ENCODE measurements at regions not wholly inside any gene's neighbourhood (a gene's known extent, or its start where the extent isn't known, plus 50 kb on each side); places are given as distances from the start of the nearest gene placed in this dataset.

- H3K23ac ChIP-seq (ENCODE audit: low read length), result no peak overlapping the region
- H2BK5ac ChIP-seq (ENCODE audit: low read depth, low read length, poor library complexity), result no peak overlapping the region
- no peak overlapping the region for H2AFZ ChIP-seq (ENCODE audit: insufficient read depth, low read length, poor library complexity)
- no peak overlapping the region for H3K18ac ChIP-seq (ENCODE audit: low read length)
- H3K79me2 ChIP-seq (ENCODE audit: control insufficient read depth, insufficient read depth, low read length, poor library complexity), result no peaks in the 10 kb centered on the region
- DNase-seq, result no peak
- WGBS (ENCODE audit: extremely low coverage, insufficient coverage, insufficient read length), result no CpG with 5 or more reads among the region's 7 CpGs
- H4K91ac ChIP-seq (ENCODE audit: low read depth, low read length), result no peak overlapping the region
- no peak overlapping the region for H3K4me3 ChIP-seq (ENCODE audit: low read depth, low read length)
- no peak overlapping the region for H2BK120ac ChIP-seq (ENCODE audit: insufficient read depth, low read length, poor library complexity)
- H3K4me1 ChIP-seq (ENCODE audit: control insufficient read depth in 1 of 2, insufficient read depth in 2 of 2, low read length in 2 of 2), result no peaks in the 10 kb centered on the region
- no peak overlapping the region for H3K4me2 ChIP-seq (ENCODE audit: low read length)
- H3K4ac ChIP-seq (ENCODE audit: low read depth, low read length), result no peak overlapping the region
- H3K79me1 ChIP-seq (ENCODE audit: low read length), result no peaks in the 10 kb centered on the region
- H4K8ac ChIP-seq (ENCODE audit: low read depth, low read length), result no peak overlapping the region
- H3K9me3 ChIP-seq (ENCODE audit: insufficient read depth, low read depth, low read length), result no peaks in the 10 kb centered on the region
- no peak overlapping the region for H2BK12ac ChIP-seq (ENCODE audit: low read length)
- H4K12ac ChIP-seq (ENCODE audit: low read depth, low read length), result no peak overlapping the region
- H3K14ac ChIP-seq (ENCODE audit: low read length), result no peak overlapping the region
- H2AK5ac ChIP-seq (ENCODE audit: low read length), result no peak overlapping the region
- H3K27ac ChIP-seq (ENCODE audit: low read depth, low read length), result no peak overlapping the region
- H3K36me3 ChIP-seq (ENCODE audit: control insufficient read depth in 1 of 2, insufficient read depth in 2 of 2, low read length in 2 of 2), result no peaks in the 10 kb centered on the region
- no peak overlapping the region for H3K9ac ChIP-seq (ENCODE audit: low read length)
- H3K27me3 ChIP-seq (ENCODE audit: insufficient read depth, low read length), result no peaks in the 10 kb centered on the region
These were observed 111.0 kb downstream of the NPIPB5 start for GRCh38 chr16:22621586-22622155.

- H2BK120ac ChIP-seq (ENCODE audit: insufficient read depth, low read length, poor library complexity), result no peak overlapping the region
- WGBS (ENCODE audit: extremely low coverage, insufficient coverage, insufficient read length), result no CpG with 5 or more reads among the region's 5 CpGs
- no peak overlapping the region for H3K14ac ChIP-seq (ENCODE audit: low read length)
- no peaks in the 10 kb centered on the region for H3K9me3 ChIP-seq (ENCODE audit: insufficient read depth, low read depth, low read length)
- H3K27ac ChIP-seq (ENCODE audit: low read depth, low read length), result no peak overlapping the region
- H4K12ac ChIP-seq (ENCODE audit: low read depth, low read length), result no peak overlapping the region
- no peak overlapping the region for H3K23ac ChIP-seq (ENCODE audit: low read length)
- H3K18ac ChIP-seq (ENCODE audit: low read length), result no peak overlapping the region
- no peak overlapping the region for H3K4me2 ChIP-seq (ENCODE audit: low read length)
- no peak overlapping the region for H4K8ac ChIP-seq (ENCODE audit: low read depth, low read length)
- H3K4ac ChIP-seq (ENCODE audit: low read depth, low read length), result no peak overlapping the region
- H3K4me1 ChIP-seq (ENCODE audit: control insufficient read depth in 1 of 2, insufficient read depth in 2 of 2, low read length in 2 of 2), result no peaks in the 10 kb centered on the region
- H2AK5ac ChIP-seq (ENCODE audit: low read length), result no peak overlapping the region
- no peaks in the 10 kb centered on the region for H3K79me2 ChIP-seq (ENCODE audit: control insufficient read depth, insufficient read depth, low read length, poor library complexity)
- H3K9ac ChIP-seq (ENCODE audit: low read length), result no peak overlapping the region
- H3K79me1 ChIP-seq (ENCODE audit: low read length), result no peaks in the 10 kb centered on the region
- no peak overlapping the region for H2BK12ac ChIP-seq (ENCODE audit: low read length)
- H2AFZ ChIP-seq (ENCODE audit: insufficient read depth, low read length, poor library complexity), result no peak overlapping the region
- no peaks in the 10 kb centered on the region for H3K27me3 ChIP-seq (ENCODE audit: insufficient read depth, low read length)
- no peaks in the 10 kb centered on the region for H3K36me3 ChIP-seq (ENCODE audit: control insufficient read depth in 1 of 2, insufficient read depth in 2 of 2, low read length in 2 of 2)
- no peak overlapping the region for H4K91ac ChIP-seq (ENCODE audit: low read depth, low read length)
- DNase-seq, result no peak
- H2BK5ac ChIP-seq (ENCODE audit: low read depth, low read length, poor library complexity), result no peak overlapping the region
- no peak overlapping the region for H3K4me3 ChIP-seq (ENCODE audit: low read depth, low read length)
These were observed 112.0 kb downstream of the NPIPB5 start for GRCh38 chr16:22622703-22623102.

- no peaks in the 10 kb centered on the region for H3K9me3 ChIP-seq (ENCODE audit: insufficient read depth, low read depth, low read length)
- H4K8ac ChIP-seq (ENCODE audit: low read depth, low read length), result no peak overlapping the region
- H2AFZ ChIP-seq (ENCODE audit: insufficient read depth, low read length, poor library complexity), result no peak overlapping the region
- WGBS (ENCODE audit: extremely low coverage, insufficient coverage, insufficient read length), result no CpG with 5 or more reads among the region's 2 CpGs
- no peak overlapping the region for H2BK120ac ChIP-seq (ENCODE audit: insufficient read depth, low read length, poor library complexity)
- no peak overlapping the region for H3K4me3 ChIP-seq (ENCODE audit: low read depth, low read length)
- H3K27me3 ChIP-seq (ENCODE audit: insufficient read depth, low read length), result no peaks in the 10 kb centered on the region
- H3K9ac ChIP-seq (ENCODE audit: low read length), result no peak overlapping the region
- peak; percentile 53 to 73 for DNase-seq
- H2BK5ac ChIP-seq (ENCODE audit: low read depth, low read length, poor library complexity), result no peak overlapping the region
- H3K14ac ChIP-seq (ENCODE audit: low read length), result no peak overlapping the region
- no peak overlapping the region for H3K18ac ChIP-seq (ENCODE audit: low read length)
- no peak overlapping the region for H4K91ac ChIP-seq (ENCODE audit: low read depth, low read length)
- H3K36me3 ChIP-seq (ENCODE audit: control insufficient read depth in 1 of 2, insufficient read depth in 2 of 2, low read length in 2 of 2), result no peaks in the 10 kb centered on the region
- no peak overlapping the region for H3K23ac ChIP-seq (ENCODE audit: low read length)
- no peak overlapping the region for H2BK12ac ChIP-seq (ENCODE audit: low read length)
- no peak overlapping the region for H3K4me2 ChIP-seq (ENCODE audit: low read length)
- no peaks in the 10 kb centered on the region for H3K4me1 ChIP-seq (ENCODE audit: control insufficient read depth in 1 of 2, insufficient read depth in 2 of 2, low read length in 2 of 2)
- H3K4ac ChIP-seq (ENCODE audit: low read depth, low read length), result no peak overlapping the region
- H3K27ac ChIP-seq (ENCODE audit: low read depth, low read length), result no peak overlapping the region
- H2AK5ac ChIP-seq (ENCODE audit: low read length), result no peak overlapping the region
- no peak overlapping the region for H4K12ac ChIP-seq (ENCODE audit: low read depth, low read length)
- H3K79me1 ChIP-seq (ENCODE audit: low read length), result no peaks in the 10 kb centered on the region
- no peaks in the 10 kb centered on the region for H3K79me2 ChIP-seq (ENCODE audit: control insufficient read depth, insufficient read depth, low read length, poor library complexity)
These were observed 112.7 kb downstream of the NPIPB5 start for GRCh38 chr16:22623351-22623781.

GRCh38 chr16:22624038-22624799 lies 113.5 kb downstream of the NPIPB5 start:
- no peak overlapping the region for H3K4ac ChIP-seq (ENCODE audit: low read depth, low read length)
- no peak overlapping the region for H2AK5ac ChIP-seq (ENCODE audit: low read length)
- H3K79me1 ChIP-seq (ENCODE audit: low read length), result no peaks in the 10 kb centered on the region
- no CpG with 5 or more reads among the region's 18 CpGs for WGBS (ENCODE audit: extremely low coverage, insufficient coverage, insufficient read length)
- H3K9ac ChIP-seq (ENCODE audit: low read length), result no peak overlapping the region
- DNase-seq, result no peak
- no peaks in the 10 kb centered on the region for H3K36me3 ChIP-seq (ENCODE audit: control insufficient read depth in 1 of 2, insufficient read depth in 2 of 2, low read length in 2 of 2)
- H2BK12ac ChIP-seq (ENCODE audit: low read length), result no peak overlapping the region
- no peaks in the 10 kb centered on the region for H3K9me3 ChIP-seq (ENCODE audit: insufficient read depth, low read depth, low read length)
- H3K14ac ChIP-seq (ENCODE audit: low read length), result no peak overlapping the region
- no peak overlapping the region for H4K12ac ChIP-seq (ENCODE audit: low read depth, low read length)
- no peak overlapping the region for H3K23ac ChIP-seq (ENCODE audit: low read length)
- H3K79me2 ChIP-seq (ENCODE audit: control insufficient read depth, insufficient read depth, low read length, poor library complexity), result no peaks in the 10 kb centered on the region
- H3K4me1 ChIP-seq (ENCODE audit: control insufficient read depth in 1 of 2, insufficient read depth in 2 of 2, low read length in 2 of 2), result no peaks in the 10 kb centered on the region
- no peak overlapping the region for H3K4me2 ChIP-seq (ENCODE audit: low read length)
- H3K4me3 ChIP-seq (ENCODE audit: low read depth, low read length), result no peak overlapping the region
- H2BK5ac ChIP-seq (ENCODE audit: low read depth, low read length, poor library complexity), result no peak overlapping the region
- H2BK120ac ChIP-seq (ENCODE audit: insufficient read depth, low read length, poor library complexity), result no peak overlapping the region
- no peak overlapping the region for H4K91ac ChIP-seq (ENCODE audit: low read depth, low read length)
- no peak overlapping the region for H2AFZ ChIP-seq (ENCODE audit: insufficient read depth, low read length, poor library complexity)
- no peaks in the 10 kb centered on the region for H3K27me3 ChIP-seq (ENCODE audit: insufficient read depth, low read length)
- H4K8ac ChIP-seq (ENCODE audit: low read depth, low read length), result no peak overlapping the region
- H3K27ac ChIP-seq (ENCODE audit: low read depth, low read length), result no peak overlapping the region
- H3K18ac ChIP-seq (ENCODE audit: low read length), result no peak overlapping the region
